ENCODE measurements at regions not wholly inside any gene's neighbourhood (a gene's known extent, or its start where the extent isn't known, plus 50 kb on each side); places are given as distances from the start of the nearest gene placed in this dataset.

DNA sequence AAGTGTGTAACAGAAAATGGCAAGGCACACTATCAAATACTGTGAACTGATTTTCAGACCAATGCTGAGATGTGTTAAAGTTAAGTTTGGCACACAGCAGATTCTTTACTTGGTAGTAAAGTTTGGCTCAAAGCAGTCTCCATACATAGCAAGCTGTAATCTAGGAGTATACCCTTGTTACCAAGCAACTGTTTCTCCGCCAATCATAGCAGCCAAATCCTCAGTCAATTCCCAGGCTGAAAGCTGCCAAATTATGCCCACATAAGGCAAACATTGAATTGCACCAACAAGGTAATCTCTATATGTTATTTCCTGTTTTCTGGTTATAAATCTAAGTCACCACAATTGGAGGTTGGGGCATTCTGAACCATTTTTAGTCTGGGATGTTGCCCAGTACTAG is 345.7 kb downstream of the DEPDC1B start:
- no peak for TF ChIP-seq ZFX (IDR thresholded peaks at IDR 0.05; ENCODE audit: borderline replicate concordance)
- TF ChIP-seq, protein P1, sequence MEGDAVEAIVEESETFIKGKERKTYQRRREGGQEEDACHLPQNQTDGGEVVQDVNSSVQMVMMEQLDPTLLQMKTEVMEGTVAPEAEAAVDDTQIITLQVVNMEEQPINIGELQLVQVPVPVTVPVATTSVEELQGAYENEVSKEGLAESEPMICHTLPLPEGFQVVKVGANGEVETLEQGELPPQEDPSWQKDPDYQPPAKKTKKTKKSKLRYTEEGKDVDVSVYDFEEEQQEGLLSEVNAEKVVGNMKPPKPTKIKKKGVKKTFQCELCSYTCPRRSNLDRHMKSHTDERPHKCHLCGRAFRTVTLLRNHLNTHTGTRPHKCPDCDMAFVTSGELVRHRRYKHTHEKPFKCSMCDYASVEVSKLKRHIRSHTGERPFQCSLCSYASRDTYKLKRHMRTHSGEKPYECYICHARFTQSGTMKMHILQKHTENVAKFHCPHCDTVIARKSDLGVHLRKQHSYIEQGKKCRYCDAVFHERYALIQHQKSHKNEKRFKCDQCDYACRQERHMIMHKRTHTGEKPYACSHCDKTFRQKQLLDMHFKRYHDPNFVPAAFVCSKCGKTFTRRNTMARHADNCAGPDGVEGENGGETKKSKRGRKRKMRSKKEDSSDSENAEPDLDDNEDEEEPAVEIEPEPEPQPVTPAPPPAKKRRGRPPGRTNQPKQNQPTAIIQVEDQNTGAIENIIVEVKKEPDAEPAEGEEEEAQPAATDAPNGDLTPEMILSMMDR (IDR thresholded peaks at IDR 0.05): no peak
- H3K27ac ChIP-seq: no peak overlapping the region

DNA sequence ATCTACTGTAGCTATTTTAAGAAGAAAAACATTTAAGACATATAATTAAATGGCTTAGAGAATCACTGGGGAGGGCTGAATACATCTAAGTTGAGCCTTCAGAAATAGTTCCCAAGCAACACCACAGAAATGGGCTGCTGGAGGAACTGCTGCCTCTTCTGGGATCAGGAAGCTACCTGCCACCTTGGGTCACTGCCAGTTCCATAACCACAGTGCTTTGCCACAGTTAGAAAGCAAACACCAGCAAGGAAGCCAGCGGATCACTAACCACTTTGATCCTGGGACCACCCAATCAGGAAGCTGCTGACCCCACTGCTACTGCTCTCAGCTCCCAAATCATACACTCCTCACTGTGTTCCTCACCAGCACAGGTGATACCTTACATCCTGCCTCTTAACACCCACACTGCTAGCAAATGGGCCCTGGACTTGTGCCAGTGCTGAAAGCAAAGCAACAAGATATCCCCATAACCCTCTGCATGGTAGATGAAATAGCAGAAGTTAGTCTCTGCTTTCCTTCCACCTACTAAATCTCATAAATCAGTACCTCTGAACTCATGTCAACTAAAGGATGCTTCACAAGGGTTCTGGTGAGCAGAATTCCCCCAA is 346.9 kb downstream of the DEPDC1B start:
- no peak overlapping the region for H3K27ac ChIP-seq
- no peak for TF ChIP-seq ZFX (IDR thresholded peaks at IDR 0.05; ENCODE audit: borderline replicate concordance)
- TF ChIP-seq, protein P1 (IDR thresholded peaks at IDR 0.05): no peak

DNA sequence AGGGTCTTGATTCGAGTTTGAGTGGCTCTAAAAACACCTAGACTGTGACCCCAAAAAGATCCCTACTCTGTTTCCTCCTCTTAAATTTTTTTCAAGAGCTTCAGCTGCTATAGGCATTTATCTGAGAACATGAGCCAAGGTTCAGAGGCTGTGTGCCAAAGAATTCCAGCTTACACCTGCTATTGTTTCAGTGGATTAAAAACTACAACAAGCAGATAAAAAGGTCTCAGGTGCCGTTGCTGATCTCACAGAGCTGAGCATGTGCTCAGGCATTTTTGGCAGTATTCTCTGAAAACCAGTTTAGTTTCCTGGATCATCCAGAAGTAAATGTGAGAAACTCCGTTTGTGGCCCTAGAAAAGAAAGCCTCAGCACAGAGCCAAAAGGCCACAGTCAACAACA is 349.2 kb downstream of the DEPDC1B start:
- H3K27ac ChIP-seq: no peak overlapping the region
- TF ChIP-seq ZFX (IDR thresholded peaks at IDR 0.05; ENCODE audit: borderline replicate concordance): no peak
- TF ChIP-seq, protein P1 (IDR thresholded peaks at IDR 0.05): no peak

DNA sequence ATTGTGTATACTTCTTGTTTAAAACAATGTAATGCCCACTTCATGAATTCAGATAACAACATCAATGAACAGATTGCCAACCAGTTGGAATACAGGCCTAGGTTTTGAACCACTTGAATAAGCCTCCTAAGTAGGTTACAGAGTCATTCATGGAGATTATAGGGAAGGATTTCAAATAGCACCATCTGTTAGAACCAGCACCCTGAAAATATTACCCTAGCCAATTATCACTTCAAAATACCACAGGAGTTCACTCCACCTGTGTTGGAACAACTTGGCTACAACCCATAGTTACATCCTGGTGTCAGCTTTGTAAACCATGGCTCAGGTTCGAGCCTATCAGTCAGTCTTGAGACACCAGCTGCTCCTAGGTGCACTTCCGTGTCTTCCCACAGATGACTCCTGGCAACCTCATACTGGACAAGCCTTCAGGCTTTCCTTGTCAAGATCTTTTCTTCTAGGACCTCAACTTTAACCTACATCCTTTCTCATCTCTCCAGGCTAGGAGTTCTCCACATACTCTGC is 350.0 kb downstream of the DEPDC1B start:
- no peak overlapping the region for H3K27ac ChIP-seq
- TF ChIP-seq, protein P1 (IDR thresholded peaks at IDR 0.05): no peak
- no peak for TF ChIP-seq ZFX (IDR thresholded peaks at IDR 0.05; ENCODE audit: borderline replicate concordance)

DNA sequence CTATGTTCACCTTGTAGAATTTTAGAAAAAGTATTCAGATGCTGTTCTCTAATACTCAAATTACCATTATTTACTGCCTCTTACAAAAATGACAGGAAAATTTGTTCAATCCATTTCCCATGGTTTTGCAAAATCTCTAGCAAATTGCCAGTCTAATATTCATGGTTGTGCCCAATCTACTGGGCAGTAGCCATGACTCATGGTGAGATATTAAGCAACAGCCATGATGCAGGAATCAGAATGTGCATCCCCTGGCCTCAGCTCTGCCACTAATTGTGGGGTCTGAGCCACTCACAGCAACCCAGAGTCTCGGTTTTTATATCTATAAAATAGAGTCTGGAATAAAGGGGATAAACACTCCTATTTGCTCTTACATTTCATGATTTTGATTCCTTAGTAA is 353.6 kb downstream of the DEPDC1B start:
- no peak overlapping the region for H3K27ac ChIP-seq
- TF ChIP-seq, protein P1 (IDR thresholded peaks at IDR 0.05): no peak
- no peak for TF ChIP-seq ZFX (IDR thresholded peaks at IDR 0.05; ENCODE audit: borderline replicate concordance)

DNA sequence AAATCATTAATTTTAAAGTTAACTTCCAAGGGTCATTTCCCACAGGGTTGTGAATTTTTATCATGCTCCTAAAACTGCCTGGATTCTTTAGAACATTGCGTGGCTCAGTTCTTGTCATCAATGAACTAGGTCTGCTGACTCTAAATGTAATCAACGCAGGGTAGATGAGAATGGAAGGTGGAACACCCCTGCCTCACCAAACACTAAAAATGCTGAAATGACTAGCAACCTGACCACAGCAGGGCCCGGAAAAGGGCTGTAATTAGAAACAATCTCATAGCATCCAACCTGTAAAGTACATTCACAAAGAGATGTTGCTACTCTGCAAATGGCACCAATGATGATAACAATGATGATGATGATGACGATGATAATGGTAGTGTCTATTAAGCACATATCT is 356.9 kb downstream of the DEPDC1B start:
- no peak for TF ChIP-seq ZFX (IDR thresholded peaks at IDR 0.05; ENCODE audit: borderline replicate concordance)
- TF ChIP-seq, protein P1 (IDR thresholded peaks at IDR 0.05): no peak
- no peak overlapping the region for H3K27ac ChIP-seq

DNA sequence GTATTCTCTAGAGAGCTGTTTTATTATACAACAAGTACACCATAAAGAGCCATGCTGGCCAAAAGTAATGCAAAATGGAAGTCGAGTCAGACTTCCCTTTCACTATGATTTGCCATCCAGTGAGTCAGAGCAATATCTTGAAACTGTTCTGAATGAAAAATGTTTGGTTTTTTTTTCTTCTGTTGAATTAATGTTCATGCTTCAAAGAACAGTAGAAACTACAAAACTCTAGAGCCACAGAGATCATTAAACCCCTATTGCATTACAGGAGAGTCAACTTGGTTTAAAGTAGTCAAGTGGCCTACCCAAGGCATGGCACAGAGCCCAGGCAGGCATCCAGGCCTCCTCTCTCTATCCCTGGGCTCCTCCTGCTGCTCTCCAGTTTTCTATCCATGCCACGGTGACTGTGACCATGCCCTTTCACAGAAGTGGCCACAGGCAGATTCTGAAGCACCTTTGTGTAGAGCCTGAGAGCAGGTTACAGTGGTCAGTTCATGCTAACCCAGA is 358.9 kb downstream of the DEPDC1B start:
- H3K27ac ChIP-seq: no peak overlapping the region
- TF ChIP-seq, protein P1 (IDR thresholded peaks at IDR 0.05): no peak
- no peak for TF ChIP-seq ZFX (IDR thresholded peaks at IDR 0.05; ENCODE audit: borderline replicate concordance)
